Activated CD8-positive, alpha-beta T cell treated with anti-CD3 and anti-CD28 coated beads, Interleukin-2, amount 10 ng/mL, durations not matched to agents 7 days and 5 days (primary cell): ENCODE measurements at regions not wholly inside any gene's neighbourhood (a gene's known extent, or its start where the extent isn't known, plus 50 kb on each side); places are given as distances from the start of the nearest gene placed in this dataset.

ENCODE experiments used
- ATAC-seq: fragments of 150-1000 bp; cut with Tn5 transposase; one replicate; pipeline ENCODE4 v1.10.0; 2021; ENCODE audit warnings: moderate library complexity
- CTCF ChIA-PET: fragments of 350-600 bp; sonication (Branson Sonifier 250); formaldehyde crosslinking; loops from one replicate; lab custom pipeline; 2021; ENCODE audit warnings: antibody characterized with exemption; lab: Charles Lee
- POLR2A ChIA-PET: fragments of 350-600 bp; sonication (Branson Sonifier 250); formaldehyde crosslinking; loops from one replicate; lab custom pipeline; 2021; ENCODE audit warnings: antibody characterized with exemption; lab: Charles Lee
- DNase-seq: peaks from one replicate; pipeline ENCODE4 v3.0.0-alpha.2; 2020
- H3K27ac Mint-ChIP-seq: one replicate; pipeline ENCODE4 v1.8.0; 2021; ENCODE audit warnings: mild to moderate bottlenecking, mixed read lengths
- H3K27me3 Mint-ChIP-seq: one replicate; pipeline ENCODE4 v1.8.0; 2021; ENCODE audit warnings: low read depth, mixed read lengths
- H3K36me3 Mint-ChIP-seq: one replicate; pipeline ENCODE4 v1.8.0; 2021; ENCODE audit warnings: low read depth, mixed read lengths
- H3K4me1 Mint-ChIP-seq: one replicate; pipeline ENCODE4 v1.8.0; 2021; ENCODE audit warnings: low read depth, mixed read lengths
- H3K4me3 Mint-ChIP-seq: one replicate; pipeline ENCODE4 v1.8.0; 2021; ENCODE audit warnings: mild to moderate bottlenecking, mixed read lengths
- H3K9me3 Mint-ChIP-seq: one replicate; pipeline ENCODE4 v1.8.0; 2022; ENCODE audit warnings: mixed read lengths; ENCODE audit not compliant: insufficient read depth

- Mint-ChIP-seq H3K4me1 (no peaks in the 10 kb centered on the region), H3K36me3 (no peaks in the 10 kb centered on the region), H3K9me3 (no peaks in the 10 kb centered on the region), H3K4me3 (no peak overlapping the region), H3K27me3 (no peaks in the 10 kb centered on the region), H3K27ac (no peak overlapping the region)
- DNase-seq (no peak), ATAC-seq (no peak)
- POLR2A ChIA-PET = no interaction called here
- CTCF ChIA-PET = no interaction called here
Measured at GRCh38 chr18:73164430-73164829, 296.6 kb upstream of the NETO1 start.

- DNase-seq = no peak
Measured at GRCh38 chr18:73163236-73163635, 295.4 kb upstream of the NETO1 start.

GRCh38 chr18:73156117-73156516 is 288.3 kb upstream of the NETO1 start:
- POLR2A ChIA-PET = no interaction called here
- no peak overlapping the region for H3K4me3 Mint-ChIP-seq
- CTCF ChIA-PET = no interaction called here
- H3K9me3 Mint-ChIP-seq = no peaks in the 10 kb centered on the region
- no peaks in the 10 kb centered on the region for H3K4me1 Mint-ChIP-seq
- ATAC-seq (no peak), DNase-seq (no peak)
- no peak overlapping the region for H3K27ac Mint-ChIP-seq
- no peaks in the 10 kb centered on the region for H3K36me3 Mint-ChIP-seq
- no peaks in the 10 kb centered on the region for H3K27me3 Mint-ChIP-seq

More at GRCh38 chr18:73163236-73163635, 295.4 kb upstream of the NETO1 start:
- Mint-ChIP-seq H3K4me1 (no peaks in the 10 kb centered on the region), H3K27me3 (no peaks in the 10 kb centered on the region), H3K9me3 (no peaks in the 10 kb centered on the region), H3K36me3 (no peaks in the 10 kb centered on the region), H3K4me3 (no peak overlapping the region), H3K27ac (no peak overlapping the region)
- POLR2A ChIA-PET = no interaction called here
- ATAC-seq = no peak
- CTCF ChIA-PET = no interaction called here

DNA sequence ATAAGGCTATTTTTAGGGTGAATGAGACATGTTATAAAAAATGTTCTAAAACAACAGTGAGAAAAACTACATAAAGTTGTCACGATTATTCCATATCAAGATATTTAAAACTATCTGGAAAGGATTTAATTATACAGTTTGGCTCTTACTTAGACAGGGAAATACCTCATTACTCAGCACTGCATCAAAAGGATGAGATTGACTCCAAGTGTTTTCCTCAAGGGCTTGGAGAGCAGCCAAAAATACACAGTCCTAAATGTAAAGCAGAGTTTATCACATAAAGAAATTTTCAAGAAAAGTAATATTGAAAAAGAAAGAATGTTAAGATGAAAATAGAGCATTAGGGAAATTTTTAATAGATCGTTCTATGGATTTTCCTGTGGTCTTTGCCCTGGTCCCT is 285.5 kb upstream of the NETO1 start:
- POLR2A ChIA-PET = no interaction called here
- H3K36me3 Mint-ChIP-seq = no peaks in the 10 kb centered on the region
- ATAC-seq (no peak), DNase-seq (no peak)
- H3K4me3 Mint-ChIP-seq = no peak overlapping the region
- no peaks in the 10 kb centered on the region for H3K4me1 Mint-ChIP-seq
- CTCF ChIA-PET = no interaction called here
- H3K27me3 Mint-ChIP-seq = no peaks in the 10 kb centered on the region
- no peaks in the 10 kb centered on the region for H3K9me3 Mint-ChIP-seq
- H3K27ac Mint-ChIP-seq = no peak overlapping the region

- H3K36me3 Mint-ChIP-seq = no peaks in the 10 kb centered on the region
- ChIA-PET POLR2A (no interaction called here), CTCF (no interaction called here)
- H3K4me1 Mint-ChIP-seq = no peaks in the 10 kb centered on the region
- DNase-seq (no peak), ATAC-seq (no peak)
- H3K27ac Mint-ChIP-seq = no peak overlapping the region
- H3K27me3 Mint-ChIP-seq = no peaks in the 10 kb centered on the region
- H3K9me3 Mint-ChIP-seq = no peaks in the 10 kb centered on the region
- no peak overlapping the region for H3K4me3 Mint-ChIP-seq
Measured at GRCh38 chr18:73151086-73151485, 283.3 kb upstream of the NETO1 start.

DNA sequence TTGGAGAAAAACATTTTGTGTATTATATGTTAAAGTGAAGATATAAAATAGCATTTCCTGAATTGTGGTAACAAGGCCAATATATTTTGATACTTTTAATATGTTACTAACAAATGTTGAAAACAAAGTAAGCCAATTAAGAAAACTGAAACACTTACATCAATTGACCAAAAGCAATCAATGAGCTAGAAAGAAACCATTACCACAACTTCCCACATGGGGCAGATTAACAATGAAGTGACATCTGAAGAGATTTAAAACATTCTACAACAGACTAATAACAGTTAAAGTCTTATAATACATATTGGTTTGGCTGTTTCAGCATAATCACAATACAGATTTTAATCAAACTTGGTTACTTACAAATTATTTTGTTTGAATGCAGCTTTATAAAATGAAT is 282.4 kb upstream of the NETO1 start:
- ChIA-PET POLR2A (no interaction called here), CTCF (no interaction called here)
- Mint-ChIP-seq H3K27me3 (no peaks in the 10 kb centered on the region), H3K4me3 (no peak overlapping the region), H3K4me1 (no peaks in the 10 kb centered on the region), H3K27ac (no peak overlapping the region), H3K9me3 (no peaks in the 10 kb centered on the region), H3K36me3 (no peaks in the 10 kb centered on the region)
- ATAC-seq = no peak
- no peak for DNase-seq

DNA sequence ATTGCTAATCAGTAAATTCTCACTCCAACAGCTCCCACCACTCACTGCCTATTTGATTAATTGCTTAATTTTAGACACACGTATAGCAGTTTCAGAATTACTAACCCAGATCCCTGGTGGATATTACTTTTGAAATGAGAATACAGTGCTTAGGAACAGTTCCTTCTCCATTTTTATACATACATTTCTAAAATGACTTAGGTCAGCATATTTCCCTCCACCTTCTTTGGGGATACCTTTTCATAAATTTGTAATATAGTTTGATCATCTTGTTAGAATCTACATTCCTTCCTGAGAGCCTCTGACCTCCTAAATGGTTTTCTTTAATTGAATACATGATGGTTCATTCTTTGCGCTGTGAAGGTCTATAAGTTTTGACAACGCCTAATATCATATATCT is 279.8 kb upstream of the NETO1 start:
- no peaks in the 10 kb centered on the region for H3K27me3 Mint-ChIP-seq
- POLR2A ChIA-PET = no interaction called here
- H3K36me3 Mint-ChIP-seq = no peaks in the 10 kb centered on the region
- no peak overlapping the region for H3K27ac Mint-ChIP-seq
- CTCF ChIA-PET = no interaction called here
- no peaks in the 10 kb centered on the region for H3K4me1 Mint-ChIP-seq
- no peak overlapping the region for H3K4me3 Mint-ChIP-seq
- no peaks in the 10 kb centered on the region for H3K9me3 Mint-ChIP-seq
- DNase-seq = no peak
- ATAC-seq = no peak

GRCh38 chr18:73144030-73144429 is 276.2 kb upstream of the NETO1 start:
- Mint-ChIP-seq H3K27ac (no peak overlapping the region), H3K36me3 (no peaks in the 10 kb centered on the region), H3K9me3 (no peaks in the 10 kb centered on the region), H3K4me3 (no peak overlapping the region), H3K27me3 (no peaks in the 10 kb centered on the region), H3K4me1 (no peaks in the 10 kb centered on the region)
- ATAC-seq (no peak), DNase-seq (no peak)
- CTCF ChIA-PET = no interaction called here
- POLR2A ChIA-PET = no interaction called here

GRCh38 chr18:73136134-73136533 is 268.3 kb upstream of the NETO1 start:
- Mint-ChIP-seq H3K36me3 (no peaks in the 10 kb centered on the region), H3K9me3 (no peaks in the 10 kb centered on the region), H3K27ac (no peak overlapping the region), H3K4me1 (no peaks in the 10 kb centered on the region), H3K27me3 (no peaks in the 10 kb centered on the region), H3K4me3 (no peak overlapping the region)
- ATAC-seq = no peak
- DNase-seq = no peak
- POLR2A ChIA-PET = no interaction called here
- CTCF ChIA-PET = no interaction called here

DNA sequence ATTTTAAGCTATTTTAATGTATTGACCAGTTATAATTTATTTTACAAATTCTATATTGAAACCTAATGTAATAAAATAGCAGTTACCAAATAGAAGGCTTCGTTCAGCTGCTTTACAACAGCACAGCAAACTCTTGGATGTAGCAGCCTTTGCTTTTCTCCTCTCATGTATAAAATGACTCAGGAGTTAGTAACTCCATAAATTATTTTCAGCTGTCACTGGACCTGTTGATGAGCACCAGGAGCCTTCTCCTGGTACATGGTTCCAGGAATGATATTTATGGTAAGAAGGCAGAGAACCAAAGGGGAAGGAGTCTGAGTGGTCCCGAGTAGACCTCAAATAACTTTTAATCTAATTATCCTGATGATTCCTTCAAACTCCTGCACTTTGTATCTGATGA is 256.4 kb upstream of the NETO1 start:
- Mint-ChIP-seq H3K27me3 (no peaks in the 10 kb centered on the region), H3K4me1 (no peaks in the 10 kb centered on the region), H3K9me3 (no peaks in the 10 kb centered on the region), H3K36me3 (no peaks in the 10 kb centered on the region), H3K4me3 (no peak overlapping the region), H3K27ac (no peak overlapping the region)
- DNase-seq (no peak), ATAC-seq (no peak)
- CTCF ChIA-PET = no interaction called here
- POLR2A ChIA-PET = no interaction called here

DNA sequence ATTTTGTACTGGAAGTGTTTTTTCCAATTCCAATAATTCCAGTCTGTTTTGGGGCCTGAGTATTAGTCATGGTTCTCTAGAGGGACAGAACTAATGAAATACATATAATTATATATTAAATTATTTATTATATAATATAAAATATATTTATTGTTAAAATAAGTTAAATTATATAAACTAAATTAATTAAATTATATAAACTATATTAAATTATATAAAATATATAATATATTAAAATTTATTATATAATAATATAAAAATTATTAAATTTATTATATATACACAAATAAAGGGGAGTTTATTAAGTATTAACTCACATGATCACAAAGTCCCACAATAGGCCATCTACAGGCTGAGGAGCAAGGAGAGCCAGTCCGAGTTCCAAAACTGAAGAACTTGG is 253.4 kb upstream of the NETO1 start:
- ChIA-PET CTCF (no interaction called here), POLR2A (no interaction called here)
- Mint-ChIP-seq H3K27me3 (no peaks in the 10 kb centered on the region), H3K4me1 (no peaks in the 10 kb centered on the region), H3K4me3 (no peak overlapping the region), H3K36me3 (no peaks in the 10 kb centered on the region), H3K9me3 (no peaks in the 10 kb centered on the region), H3K27ac (no peak overlapping the region)
- ATAC-seq = no peak
- DNase-seq = no peak

DNA sequence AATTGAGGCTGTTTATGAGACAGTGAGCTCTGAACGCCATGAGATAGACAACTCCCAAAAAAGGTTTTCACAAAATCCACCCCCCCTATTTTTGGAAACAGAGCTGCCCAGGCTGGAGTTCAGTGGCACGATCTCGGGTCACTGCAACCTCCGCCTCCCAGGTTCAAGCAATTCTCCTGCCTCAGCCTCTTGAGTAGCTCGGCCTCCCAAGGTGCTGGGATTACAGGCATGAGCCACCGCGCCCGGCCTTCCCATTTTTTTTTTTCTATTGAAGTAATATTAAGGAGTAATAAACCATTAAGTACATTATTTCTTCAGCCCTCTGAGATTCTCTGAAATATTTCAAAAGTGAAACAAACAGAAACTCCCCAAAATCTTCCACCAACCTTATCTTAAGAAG is 252.8 kb upstream of the NETO1 start:
- H3K36me3 Mint-ChIP-seq = no peaks in the 10 kb centered on the region
- no peaks in the 10 kb centered on the region for H3K27me3 Mint-ChIP-seq
- DNase-seq = no peak
- no peak overlapping the region for H3K27ac Mint-ChIP-seq
- ChIA-PET POLR2A (no interaction called here), CTCF (no interaction called here)
- no peak overlapping the region for H3K4me3 Mint-ChIP-seq
- H3K9me3 Mint-ChIP-seq = peaks cover 3% of the 10 kb centered on the region
- ATAC-seq = no peak
- H3K4me1 Mint-ChIP-seq = no peaks in the 10 kb centered on the region

DNA sequence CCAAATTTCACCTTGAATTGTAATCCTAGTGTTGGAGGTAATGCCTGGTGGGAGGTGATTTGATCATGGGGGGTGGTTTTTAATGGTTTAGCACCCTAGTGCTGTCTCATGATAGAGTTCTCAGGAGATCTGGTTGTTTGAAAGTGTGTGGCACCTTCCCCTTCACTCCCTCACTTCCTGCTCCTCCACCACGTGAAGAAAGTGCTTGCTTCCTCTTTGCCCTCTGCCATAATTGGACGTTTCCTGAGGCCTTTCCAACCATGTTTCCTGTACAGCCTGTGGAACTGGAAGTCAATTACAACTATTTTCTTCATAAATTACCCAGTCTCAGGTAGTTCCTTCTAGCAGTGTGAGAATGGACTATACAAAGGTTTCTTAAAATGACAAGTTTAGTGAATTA is 251.8 kb upstream of the NETO1 start:
- DNase-seq (no peak), ATAC-seq (no peak)
- POLR2A ChIA-PET = no interaction called here
- CTCF ChIA-PET = no interaction called here
- Mint-ChIP-seq H3K27me3 (no peaks in the 10 kb centered on the region), H3K4me1 (no peaks in the 10 kb centered on the region), H3K36me3 (no peaks in the 10 kb centered on the region), H3K9me3 (peaks cover 4% of the 10 kb centered on the region), H3K27ac (no peak overlapping the region), H3K4me3 (no peak overlapping the region)
